H9 (cell line): ENCODE measurements at regions not wholly inside any gene's neighbourhood (a gene's known extent, or its start where the extent isn't known, plus 50 kb on each side); places are given as distances from the start of the nearest gene placed in this dataset.

Experiments used
- DNase-seq: peaks from one replicate; pipeline ENCODE4 v3.0.0-alpha.2; 2017
- H2AFZ ChIP-seq: one replicate; pipeline ENCODE4 v1.6.1; 2013; ENCODE audit warnings: mild to moderate bottlenecking, low read length, control low read depth, moderate library complexity
- H2AK5ac ChIP-seq: 2 replicates; pipeline ENCODE4 v1.6.1; 2013; ENCODE audit warnings: low read length, control low read depth, mixed read lengths; ENCODE audit not compliant: insufficient read length
- H2BK120ac ChIP-seq: one replicate; pipeline ENCODE4 v1.6.1; 2013; ENCODE audit warnings: low read depth, mild to moderate bottlenecking, low read length, control low read depth, inconsistent platforms; ENCODE audit not compliant: poor library complexity, severe bottlenecking
- H2BK12ac ChIP-seq: 2 replicates; pipeline ENCODE4 v1.6.1; 2013; ENCODE audit warnings: low read length, control low read depth, mixed read lengths, low read depth; ENCODE audit not compliant: insufficient read length
- H2BK15ac ChIP-seq: 2 replicates; pipeline ENCODE4 v1.6.1; 2013; ENCODE audit warnings: low read depth, low read length, control low read depth
- H2BK20ac ChIP-seq: one replicate; pipeline ENCODE4 v1.6.1; 2013; ENCODE audit warnings: low read depth, mild to moderate bottlenecking, low read length, control low read depth, inconsistent platforms; ENCODE audit not compliant: poor library complexity, severe bottlenecking
- H2BK5ac ChIP-seq: 2 replicates; pipeline ENCODE4 v1.6.1; 2013; ENCODE audit warnings: low read length, control low read depth, mixed read lengths; ENCODE audit not compliant: insufficient read length
- H3K14ac ChIP-seq: 2 replicates; pipeline ENCODE4 v1.6.1; 2013; ENCODE audit warnings: low read length, control low read depth; ENCODE audit not compliant: insufficient read depth
- H3K18ac ChIP-seq: 2 replicates; pipeline ENCODE4 v1.6.1; 2013; ENCODE audit warnings: low read depth, mild to moderate bottlenecking, mixed read lengths, low read length, control low read depth; ENCODE audit not compliant: insufficient read length
- H3K23ac ChIP-seq: 2 replicates; pipeline ENCODE4 v1.6.1; 2013; ENCODE audit warnings: low read length, control low read depth, mixed read lengths, low read depth; ENCODE audit not compliant: insufficient read length
- H3K23me2 ChIP-seq: 2 replicates; pipeline ENCODE4 v1.6.1; 2013; ENCODE audit warnings: low read depth, mild to moderate bottlenecking, mixed read lengths, low read length, control low read depth; ENCODE audit not compliant: insufficient read length, poor library complexity, severe bottlenecking
- H3K27ac ChIP-seq: 2 replicates; pipeline ENCODE4 v1.5.1; 2013; ENCODE audit warnings: low read length, control low read depth, mixed read lengths, low read depth; ENCODE audit not compliant: insufficient read length
- H3K27me3 ChIP-seq: 2 replicates; pipeline ENCODE4 v1.6.1; 2013; ENCODE audit warnings: low read length, control low read depth, inconsistent platforms; ENCODE audit not compliant: insufficient read depth
- H3K4ac ChIP-seq: 2 replicates; pipeline ENCODE4 v1.6.1; 2013; ENCODE audit warnings: low read depth, mild to moderate bottlenecking, control low read depth, inconsistent platforms, low read length, moderate library complexity
- H3K4me1 ChIP-seq: 2 replicates; pipeline ENCODE4 v1.6.1; 2013; ENCODE audit warnings: low read length, control low read depth, inconsistent platforms; ENCODE audit not compliant: insufficient read depth
- H3K4me2 ChIP-seq: 2 replicates; pipeline ENCODE4 v1.6.1; 2013; ENCODE audit warnings: low read length, control low read depth, mixed read lengths; ENCODE audit not compliant: insufficient read length, insufficient read depth
- H3K56ac ChIP-seq: 2 replicates; pipeline ENCODE4 v1.6.1; 2013; ENCODE audit warnings: low read depth, mild to moderate bottlenecking, mixed read lengths, low read length, control low read depth; ENCODE audit not compliant: insufficient read length
- H3K79me1 ChIP-seq: 2 replicates; pipeline ENCODE4 v1.6.1; 2013; ENCODE audit warnings: low read depth, mild to moderate bottlenecking, moderate library complexity, low read length, control low read depth, inconsistent platforms; ENCODE audit not compliant: insufficient read depth, poor library complexity, severe bottlenecking
- H3K79me2 ChIP-seq: 2 replicates; pipeline ENCODE4 v1.6.1; 2013; ENCODE audit warnings: low read length, control low read depth, inconsistent platforms; ENCODE audit not compliant: insufficient read depth
- H3K9ac ChIP-seq: 2 replicates; pipeline ENCODE4 v1.6.1; 2013; ENCODE audit warnings: low read length, control low read depth, mixed read lengths; ENCODE audit not compliant: insufficient read length; ENCODE audit errors: extremely low read depth
- H3K9me3 ChIP-seq: one replicate; pipeline ENCODE4 v1.6.1; 2013; ENCODE audit warnings: low read depth, low read length, inconsistent platforms; ENCODE audit not compliant: control insufficient read depth
- H3T11ph ChIP-seq: one replicate; pipeline ENCODE4 v1.6.1; 2013; ENCODE audit warnings: mild to moderate bottlenecking, low read length, control low read depth, inconsistent platforms
- H4K20me1 ChIP-seq: one replicate; pipeline ENCODE4 v1.6.1; 2013; ENCODE audit not compliant: control insufficient read depth, insufficient read length, insufficient read depth
- H4K5ac ChIP-seq: 2 replicates; pipeline ENCODE4 v1.6.1; 2013; ENCODE audit warnings: low read depth, mild to moderate bottlenecking, mixed read lengths, low read length, control low read depth; ENCODE audit not compliant: insufficient read length
- H4K8ac ChIP-seq: replicated peaks from 2 replicates; pipeline ENCODE4 v1.6.1; 2013; ENCODE audit warnings: low read length, control low read depth, mixed read lengths, low read depth; ENCODE audit not compliant: insufficient read length
- H4K91ac ChIP-seq: 2 replicates; pipeline ENCODE4 v1.6.1; 2013; ENCODE audit warnings: low read depth, mild to moderate bottlenecking, moderate library complexity, mixed read lengths, low read length, control low read depth; ENCODE audit not compliant: insufficient read length
- H3K27ac Mint-ChIP-seq, 3 experiments: 2 replicates in 2 of 3; 3 replicates in 1 of 3; pipeline ENCODE4 v1.8.0; 2020 to 2021; ENCODE audit warnings: mixed read lengths in 3 of 3, mild to moderate bottlenecking in 1 of 3, moderate library complexity in 1 of 3
- H3K27me3 Mint-ChIP-seq: 2 replicates; pipeline ENCODE4 v1.8.0; 2021; ENCODE audit warnings: low read depth, mild to moderate bottlenecking, moderate library complexity, mixed read lengths
- H3K36me3 Mint-ChIP-seq, 3 experiments: 2 replicates in 2 of 3; 3 replicates in 1 of 3; pipeline ENCODE4 v1.8.0; 2020 to 2021; ENCODE audit warnings: low read depth in 3 of 3, mixed read lengths in 3 of 3; ENCODE audit not compliant: insufficient read depth in 1 of 3
- H3K4me1 Mint-ChIP-seq, 2 experiments: 2 replicates each; pipeline ENCODE4 v1.8.0; 2020; ENCODE audit warnings: mixed read lengths in 2 of 2
- H3K4me3 Mint-ChIP-seq, 2 experiments: 2 replicates in 1 of 2; 3 replicates in 1 of 2; pipeline ENCODE4 v1.8.0; 2020 to 2021; ENCODE audit warnings: mild to moderate bottlenecking in 2 of 2, mixed read lengths in 2 of 2, moderate library complexity in 1 of 2
- H3K9me3 Mint-ChIP-seq, 2 experiments: 2 replicates in 1 of 2; 3 replicates in 1 of 2; pipeline ENCODE4 v1.8.0; 2020; ENCODE audit warnings: mild to moderate bottlenecking in 2 of 2, mixed read lengths in 2 of 2, moderate library complexity in 1 of 2
- WGBS: extraction: QIAGEN DNeasy Blood & Tissue Kit; methylation state at CpG from one replicate; pipeline ENCODE4 v1.1.7; 2013; ENCODE audit warnings: missing lambda C conversion rate, low lambda C conversion rate, mixed read lengths; ENCODE audit not compliant: insufficient read length; ENCODE audit errors: extremely low coverage; 5-methylcytosine and 5-hydroxymethylcytosine counted together
- TF ChIP-seq, protein P1 (sequence below): fragments of 200-600 bp; sonication (generic); conservative IDR thresholded peaks from 3 replicates; pipeline ENCODE4 v1.8.0; 2021; ENCODE audit warnings: antibody characterized with exemption, mild to moderate bottlenecking

DNA sequence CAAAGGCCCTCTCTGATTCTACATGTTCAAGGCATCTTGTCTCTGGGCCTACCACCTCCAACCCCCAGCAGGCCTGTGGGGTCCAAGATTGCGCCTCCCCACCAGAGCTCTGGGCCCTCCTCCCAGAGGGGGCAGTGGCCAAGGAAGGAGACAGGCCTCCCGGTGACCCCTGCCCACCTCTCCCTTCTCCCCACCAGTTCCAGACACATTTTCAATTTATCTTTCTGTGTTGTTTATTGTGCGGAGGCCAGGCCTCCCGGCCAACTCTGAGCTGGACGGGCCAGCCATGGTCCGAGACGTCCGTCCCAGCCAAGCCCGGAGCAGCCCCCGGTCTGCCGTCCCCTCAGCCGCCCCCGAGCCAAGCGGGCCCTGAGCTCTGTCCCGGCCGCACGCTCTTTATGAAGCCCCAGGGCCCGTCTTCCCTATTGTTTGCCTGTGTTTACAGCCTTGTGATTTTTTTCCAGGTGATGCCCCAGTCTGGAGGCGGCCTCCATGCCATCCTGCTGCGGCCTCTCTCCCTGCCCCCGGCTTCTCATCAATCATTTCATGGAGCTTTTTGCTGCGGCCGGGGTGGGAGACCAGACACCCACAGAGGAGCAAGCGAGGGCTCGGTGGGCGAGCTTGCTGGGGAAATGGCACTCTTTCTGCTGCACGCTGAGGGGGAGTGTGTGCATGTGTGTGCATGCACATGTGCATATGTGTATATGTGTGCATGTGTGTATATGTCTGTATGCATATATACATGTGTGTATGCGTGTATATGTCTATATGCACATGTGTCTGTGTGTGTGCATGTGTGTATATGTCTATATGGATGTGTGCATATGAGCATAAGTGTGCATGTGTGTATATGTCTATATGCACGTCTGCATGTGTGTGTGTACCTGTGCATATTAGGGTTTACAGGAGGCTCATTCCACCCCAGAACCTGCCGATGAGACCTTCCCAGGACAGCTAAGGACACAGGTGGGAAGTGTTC lies 52.7 kb upstream of the ELN start:
- no peaks in the 10 kb centered on the region for H3K36me3 Mint-ChIP-seq
- no peak overlapping the region for H2BK15ac ChIP-seq
- peaks cover 2% of the 10 kb centered on the region for H4K20me1 ChIP-seq
- H3K4me2 ChIP-seq = no peak overlapping the region
- H3K79me1 ChIP-seq = no peaks in the 10 kb centered on the region
- TF ChIP-seq, protein P1, sequence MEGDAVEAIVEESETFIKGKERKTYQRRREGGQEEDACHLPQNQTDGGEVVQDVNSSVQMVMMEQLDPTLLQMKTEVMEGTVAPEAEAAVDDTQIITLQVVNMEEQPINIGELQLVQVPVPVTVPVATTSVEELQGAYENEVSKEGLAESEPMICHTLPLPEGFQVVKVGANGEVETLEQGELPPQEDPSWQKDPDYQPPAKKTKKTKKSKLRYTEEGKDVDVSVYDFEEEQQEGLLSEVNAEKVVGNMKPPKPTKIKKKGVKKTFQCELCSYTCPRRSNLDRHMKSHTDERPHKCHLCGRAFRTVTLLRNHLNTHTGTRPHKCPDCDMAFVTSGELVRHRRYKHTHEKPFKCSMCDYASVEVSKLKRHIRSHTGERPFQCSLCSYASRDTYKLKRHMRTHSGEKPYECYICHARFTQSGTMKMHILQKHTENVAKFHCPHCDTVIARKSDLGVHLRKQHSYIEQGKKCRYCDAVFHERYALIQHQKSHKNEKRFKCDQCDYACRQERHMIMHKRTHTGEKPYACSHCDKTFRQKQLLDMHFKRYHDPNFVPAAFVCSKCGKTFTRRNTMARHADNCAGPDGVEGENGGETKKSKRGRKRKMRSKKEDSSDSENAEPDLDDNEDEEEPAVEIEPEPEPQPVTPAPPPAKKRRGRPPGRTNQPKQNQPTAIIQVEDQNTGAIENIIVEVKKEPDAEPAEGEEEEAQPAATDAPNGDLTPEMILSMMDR = no peak
- H2AFZ ChIP-seq = no peak overlapping the region
- no peak overlapping the region for H2BK20ac ChIP-seq
- H3K4me3 Mint-ChIP-seq = no peak overlapping the region
- H3K4me1 ChIP-seq = no peaks in the 10 kb centered on the region
- H3K23me2 ChIP-seq = no peaks in the 10 kb centered on the region
- no peak for DNase-seq
- no peak overlapping the region; the same call in 1 of the 2 replicates for H3K14ac ChIP-seq
- H3K9me3 Mint-ChIP-seq = peaks cover 0 to 2% of the 10 kb centered on the region in 2 experiments; a peak in 3 of 5 replicates
- no peak overlapping the region for H2AK5ac ChIP-seq
- H3K27ac Mint-ChIP-seq = no peak overlapping the region; a peak in 1 of 7 replicates
- no peak overlapping the region for H2BK12ac ChIP-seq
- no peak overlapping the region for H4K91ac ChIP-seq
- H2BK120ac ChIP-seq = no peak overlapping the region
- no peak overlapping the region for H2BK5ac ChIP-seq
- H3K27me3 Mint-ChIP-seq = peaks cover 4% of the 10 kb centered on the region; the same call in 1 of the 2 replicates
- H3K56ac ChIP-seq = no peak overlapping the region
- H3K9ac ChIP-seq = no peak overlapping the region
- H4K5ac ChIP-seq = no peak overlapping the region
- H3K18ac ChIP-seq = no peak overlapping the region
- H3K4me1 Mint-ChIP-seq = peaks cover 3 to 7% of the 10 kb centered on the region in 2 experiments; a peak in 2 of 4 replicates
- no peaks in the 10 kb centered on the region for H3K79me2 ChIP-seq
- no peaks in the 10 kb centered on the region for H3K9me3 ChIP-seq
- H4K8ac ChIP-seq = no peak overlapping the region
- H3K4ac ChIP-seq = no peak overlapping the region
- no peaks in the 10 kb centered on the region for H3K27me3 ChIP-seq
- H3T11ph ChIP-seq = no peak overlapping the region
- H3K23ac ChIP-seq = no peak overlapping the region
- no CpG with 5 or more reads among the region's 30 CpGs for WGBS
- no peak overlapping the region for H3K27ac ChIP-seq
